ENCODE measurements at regions not wholly inside any gene's neighbourhood (a gene's known extent, or its start where the extent isn't known, plus 50 kb on each side); places are given as distances from the start of the nearest gene placed in this dataset.

GRCh38 chr3:44110648-44111047 lies 131.0 kb upstream of the TOPAZ1 start:
- peaks cover 6% of the 10 kb centered on the region for H3K27me3 Mint-ChIP-seq (ENCODE audit: low read depth)

More at GRCh38 chr3:44110648-44111047, 131.0 kb upstream of the TOPAZ1 start:
- Histone ChIP-seq H3K18ac (ENCODE audit: insufficient read length, low read depth, low read length) (no peak overlapping the region), H3K27ac (ENCODE audit: insufficient read length, low read depth, low read length) (no peak overlapping the region), H2AK5ac (ENCODE audit: insufficient read length, low read length) (no peak overlapping the region), H4K8ac (replicated peaks; ENCODE audit: insufficient read length, low read depth, low read length) (no peak overlapping the region), H2BK12ac (ENCODE audit: insufficient read length, low read depth, low read length) (no peak overlapping the region), H3K79me1 (ENCODE audit: insufficient read depth, low read depth, low read length, poor library complexity, severe bottlenecking) (no peaks in the 10 kb centered on the region), H4K91ac (ENCODE audit: insufficient read length, low read depth, low read length) (no peak overlapping the region), H2BK15ac (ENCODE audit: low read depth, low read length) (no peak overlapping the region), H3K79me2 (ENCODE audit: insufficient read depth, low read length) (no peaks in the 10 kb centered on the region), H3K9ac (ENCODE audit: extremely low read depth, insufficient read length, low read length) (no peak overlapping the region), H2AFZ (ENCODE audit: low read length) (no peak overlapping the region), H3K56ac (ENCODE audit: insufficient read length, low read depth, low read length) (no peak overlapping the region), H4K5ac (ENCODE audit: insufficient read length, low read depth, low read length) (no peak overlapping the region), H2BK20ac (ENCODE audit: low read depth, low read length, poor library complexity, severe bottlenecking) (no peak overlapping the region), H3T11ph (ENCODE audit: low read length) (no peak overlapping the region), H4K20me1 (ENCODE audit: control insufficient read depth, insufficient read depth, insufficient read length) (no peaks in the 10 kb centered on the region), H3K4me1 (ENCODE audit: insufficient read depth, low read length) (no peaks in the 10 kb centered on the region; the same call in 1 of the 2 replicates), H3K4ac (ENCODE audit: low read depth, low read length) (no peak overlapping the region), H3K14ac (ENCODE audit: insufficient read depth, low read length) (no peak overlapping the region), H3K9me3 (ENCODE audit: control insufficient read depth, low read depth, low read length) (no peaks in the 10 kb centered on the region), H3K4me2 (ENCODE audit: insufficient read depth, insufficient read length, low read length) (no peak overlapping the region), H2BK120ac (ENCODE audit: low read depth, low read length, poor library complexity, severe bottlenecking) (no peak overlapping the region), H3K23me2 (ENCODE audit: insufficient read length, low read depth, low read length, poor library complexity, severe bottlenecking) (no peaks in the 10 kb centered on the region), H3K27me3 (ENCODE audit: insufficient read depth, low read length) (no peaks in the 10 kb centered on the region), H2BK5ac (ENCODE audit: insufficient read length, low read length) (no peak overlapping the region), H3K23ac (ENCODE audit: insufficient read length, low read depth, low read length) (no peak overlapping the region)
- Mint-ChIP-seq H3K4me3 (no peak overlapping the region), H3K4me1 (peaks cover 12 to 15% of the 10 kb centered on the region in 2 experiments), H3K9me3 (no peaks in the 10 kb centered on the region), H3K27ac (no peak overlapping the region), H3K36me3 (ENCODE audit: insufficient read depth in 1 of 3, low read depth in 3 of 3) (peaks cover 0 to 2% (median 0%) of the 10 kb centered on the region in 3 experiments; a peak in 1 of 7 replicates)
- TF ChIP-seq CTCF (conservative IDR thresholded peaks at IDR 0.05), result no peak
- peak; percentile 8 for DNase-seq
- no CpG with 5 or more reads among the region's 9 CpGs for WGBS (ENCODE audit: extremely low coverage, insufficient read length, low lambda C conversion rate)

Data from H9 (cell line).